Activated naive CD4-positive, alpha-beta T cell treated with anti-CD3 and anti-CD28 coated beads, Interleukin-2, amount 10 ng/mL, durations not matched to agents 7 days and 5 days (primary cell): ENCODE measurements at regions not wholly inside any gene's neighbourhood (a gene's known extent, or its start where the extent isn't known, plus 50 kb on each side); places are given as distances from the start of the nearest gene placed in this dataset.
"Not testable (repeated sequence)": the region's sequence is repeated elsewhere in the genome, so short reads cannot be mapped to it uniquely, and the experiment has no call there.

ENCODE experiments used
- CTCF ChIA-PET: fragments of 350-600 bp; sonication (Branson Sonifier 250); formaldehyde crosslinking; loops from one replicate; lab custom pipeline; 2021; ENCODE audit warnings: antibody characterized with exemption; lab: Charles Lee
- DNase-seq: peaks from one replicate; pipeline ENCODE4 v3.0.0-alpha.2; 2020
- H3K27ac Mint-ChIP-seq: one replicate; pipeline ENCODE4 v1.8.0; 2021; ENCODE audit warnings: mild to moderate bottlenecking, moderate library complexity, mixed read lengths
- H3K27me3 Mint-ChIP-seq: one replicate; pipeline ENCODE4 v1.8.0; 2021; ENCODE audit warnings: mild to moderate bottlenecking, mixed read lengths
- H3K36me3 Mint-ChIP-seq: one replicate; pipeline ENCODE4 v1.8.0; 2021; ENCODE audit warnings: mixed read lengths
- H3K4me1 Mint-ChIP-seq: one replicate; pipeline ENCODE4 v1.8.0; 2021; ENCODE audit warnings: mixed read lengths
- H3K4me3 Mint-ChIP-seq: one replicate; pipeline ENCODE4 v1.8.0; 2021; ENCODE audit warnings: mild to moderate bottlenecking, moderate library complexity, mixed read lengths
- H3K9me3 Mint-ChIP-seq: one replicate; pipeline ENCODE4 v1.8.0; 2021; ENCODE audit warnings: mixed read lengths

DNA sequence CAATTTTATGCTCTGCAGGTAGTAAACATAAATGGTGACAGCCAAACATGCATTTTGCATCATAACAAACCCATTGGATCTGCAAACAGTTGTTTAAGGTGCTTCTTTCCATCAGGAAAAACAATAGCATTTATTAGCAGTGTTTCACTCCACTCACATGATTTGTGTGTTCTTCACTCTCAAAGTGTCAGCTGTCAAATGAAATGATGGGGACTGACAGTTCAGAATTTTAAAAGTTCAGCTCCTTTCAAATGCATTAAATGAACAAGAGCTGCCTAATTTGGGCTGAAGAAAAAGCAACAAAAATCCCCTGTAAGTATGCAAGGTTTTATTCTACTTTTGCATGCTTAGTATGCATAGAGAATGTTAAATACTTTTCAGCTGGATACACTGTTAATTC lies 145.2 kb upstream of the CDIN1 start:
- DNase-seq = no peak
- H3K27me3 Mint-ChIP-seq = no peaks in the 10 kb centered on the region
- H3K4me1 Mint-ChIP-seq = no peaks in the 10 kb centered on the region
- no peak overlapping the region for H3K27ac Mint-ChIP-seq
- no peaks in the 10 kb centered on the region for H3K36me3 Mint-ChIP-seq
- no peak overlapping the region for H3K4me3 Mint-ChIP-seq
- no peaks in the 10 kb centered on the region for H3K9me3 Mint-ChIP-seq
- CTCF ChIA-PET = no interaction called here

DNA sequence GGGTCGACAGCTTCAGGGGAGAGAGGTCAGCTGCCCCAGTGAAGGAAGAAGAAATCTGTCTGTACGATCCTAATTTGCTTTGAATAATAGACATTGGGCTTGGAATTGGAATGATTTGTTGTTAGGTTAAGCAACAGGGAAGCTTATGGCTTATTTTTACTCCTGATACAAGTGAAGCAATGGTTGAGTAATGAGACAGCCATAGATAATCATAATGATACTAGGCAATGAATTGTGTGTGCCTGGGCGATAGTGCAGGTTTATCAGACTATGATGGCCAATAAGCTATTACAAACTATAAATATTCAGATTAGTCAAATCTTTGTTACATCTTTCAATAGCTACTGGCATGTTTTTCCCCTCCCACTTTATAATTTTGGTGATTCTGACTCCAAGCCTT lies 140.9 kb upstream of the CDIN1 start:
- no peaks in the 10 kb centered on the region for H3K4me1 Mint-ChIP-seq
- CTCF ChIA-PET = no interaction called here
- H3K9me3 Mint-ChIP-seq = no peaks in the 10 kb centered on the region
- DNase-seq = no peak
- H3K4me3 Mint-ChIP-seq = no peak overlapping the region
- H3K36me3 Mint-ChIP-seq = no peaks in the 10 kb centered on the region
- H3K27ac Mint-ChIP-seq = no peak overlapping the region
- no peaks in the 10 kb centered on the region for H3K27me3 Mint-ChIP-seq

DNA sequence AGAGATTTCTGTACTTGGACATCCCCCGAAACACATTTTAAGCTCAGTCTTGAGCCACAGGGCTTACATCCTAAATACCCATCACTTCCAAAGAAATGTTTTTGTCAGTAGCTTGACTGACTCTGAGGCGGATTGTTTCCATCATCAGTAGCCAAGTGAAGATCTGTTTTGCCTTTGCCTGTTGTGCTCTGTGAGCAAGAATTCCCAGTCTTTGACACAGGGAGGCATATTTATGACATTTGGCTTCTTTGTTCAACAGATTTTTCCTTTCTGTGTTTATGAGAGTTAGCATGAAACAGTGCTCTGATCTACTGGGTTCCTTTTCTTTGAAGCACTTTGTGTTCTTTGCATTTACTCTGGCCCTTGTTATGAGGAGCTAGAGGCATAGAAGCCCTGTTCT lies 132.1 kb upstream of the CDIN1 start:
- no peak overlapping the region for H3K27ac Mint-ChIP-seq
- H3K4me3 Mint-ChIP-seq = no peak overlapping the region
- H3K4me1 Mint-ChIP-seq = no peaks in the 10 kb centered on the region
- H3K36me3 Mint-ChIP-seq = no peaks in the 10 kb centered on the region
- H3K9me3 Mint-ChIP-seq = no peaks in the 10 kb centered on the region
- DNase-seq = no peak
- CTCF ChIA-PET = no interaction called here
- no peaks in the 10 kb centered on the region for H3K27me3 Mint-ChIP-seq

DNA sequence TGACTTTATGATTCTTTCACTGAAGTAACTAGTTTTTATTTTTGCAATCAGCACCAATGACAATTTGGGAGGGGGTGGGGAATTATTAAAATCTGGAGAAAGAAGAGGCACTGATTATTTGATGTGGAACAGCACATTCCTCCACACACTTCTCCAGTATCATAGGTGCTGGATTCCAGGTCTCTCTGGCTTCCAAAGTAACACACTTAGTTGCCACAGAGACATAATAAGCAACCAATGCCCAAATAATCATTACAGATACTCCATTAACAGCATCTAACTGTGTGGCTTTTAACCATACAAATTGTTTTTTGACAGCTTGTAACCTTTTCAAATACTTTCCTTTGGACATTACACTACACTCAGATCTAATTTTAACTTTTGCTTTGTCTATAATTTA lies 131.0 kb upstream of the CDIN1 start:
- no peaks in the 10 kb centered on the region for H3K9me3 Mint-ChIP-seq
- no peaks in the 10 kb centered on the region for H3K27me3 Mint-ChIP-seq
- no peak overlapping the region for H3K27ac Mint-ChIP-seq
- CTCF ChIA-PET = no interaction called here
- DNase-seq = no peak
- no peak overlapping the region for H3K4me3 Mint-ChIP-seq
- no peaks in the 10 kb centered on the region for H3K36me3 Mint-ChIP-seq
- no peaks in the 10 kb centered on the region for H3K4me1 Mint-ChIP-seq

DNA sequence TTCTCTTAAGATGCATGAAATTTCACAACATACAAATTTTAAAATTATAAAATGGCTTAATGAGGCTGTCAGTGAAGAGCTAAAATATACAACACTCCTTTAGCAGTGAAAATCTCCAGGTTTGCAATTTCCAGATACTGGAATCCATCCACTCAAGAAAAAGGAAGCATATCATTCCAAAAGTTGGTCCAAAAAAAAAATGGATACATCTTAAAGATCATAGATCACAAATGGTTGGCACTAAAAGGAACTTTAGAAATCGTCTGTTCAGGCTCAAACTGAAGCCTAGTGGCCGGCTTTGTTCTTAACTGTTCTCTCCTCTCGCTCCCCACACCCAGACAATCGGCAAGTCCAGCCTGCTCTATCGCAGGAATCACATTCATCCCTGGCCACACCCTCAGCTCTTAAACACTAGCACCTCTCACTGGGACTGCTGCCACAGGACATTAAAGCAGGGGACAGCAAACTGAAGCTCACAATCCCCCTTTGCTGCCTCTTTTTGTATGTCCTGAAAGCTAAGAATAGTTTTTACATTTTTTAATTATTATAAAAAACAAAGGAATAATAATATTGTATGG lies 130.3 kb upstream of the CDIN1 start:
- Mint-ChIP-seq H3K36me3 (no peaks in the 10 kb centered on the region), H3K4me1 (no peaks in the 10 kb centered on the region), H3K27me3 (no peaks in the 10 kb centered on the region), H3K4me3 (no peak overlapping the region), H3K9me3 (no peaks in the 10 kb centered on the region), H3K27ac (no peak overlapping the region)
- CTCF ChIA-PET = no interaction called here
- no peak for DNase-seq

DNA sequence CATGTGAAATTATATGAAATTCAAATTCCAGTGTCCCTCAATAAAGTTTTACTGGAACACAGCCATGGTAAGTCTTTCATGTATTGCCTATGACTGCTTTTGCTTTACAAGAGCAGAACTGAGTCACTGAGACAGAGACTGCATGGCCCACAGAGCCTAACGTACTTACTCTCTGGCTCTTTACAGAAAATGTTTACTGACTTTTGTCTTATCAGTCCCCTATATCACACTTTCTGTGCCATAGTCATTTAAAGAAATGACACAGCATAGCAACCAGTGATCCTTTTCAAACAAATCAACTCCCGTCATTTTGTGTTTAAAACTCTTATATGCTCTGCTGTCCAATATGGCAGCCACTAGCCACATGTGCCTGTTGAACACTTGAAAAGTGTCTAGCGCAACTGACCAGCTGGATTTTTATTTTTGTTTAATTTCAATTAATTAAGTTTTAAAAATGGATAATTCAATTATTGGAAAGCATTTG lies 129.7 kb upstream of the CDIN1 start:
- CTCF ChIA-PET = no interaction called here
- no peaks in the 10 kb centered on the region for H3K9me3 Mint-ChIP-seq
- H3K27ac Mint-ChIP-seq = no peak overlapping the region
- DNase-seq = no peak
- H3K27me3 Mint-ChIP-seq = no peaks in the 10 kb centered on the region
- H3K4me3 Mint-ChIP-seq = no peak overlapping the region
- H3K36me3 Mint-ChIP-seq = no peaks in the 10 kb centered on the region
- no peaks in the 10 kb centered on the region for H3K4me1 Mint-ChIP-seq

DNA sequence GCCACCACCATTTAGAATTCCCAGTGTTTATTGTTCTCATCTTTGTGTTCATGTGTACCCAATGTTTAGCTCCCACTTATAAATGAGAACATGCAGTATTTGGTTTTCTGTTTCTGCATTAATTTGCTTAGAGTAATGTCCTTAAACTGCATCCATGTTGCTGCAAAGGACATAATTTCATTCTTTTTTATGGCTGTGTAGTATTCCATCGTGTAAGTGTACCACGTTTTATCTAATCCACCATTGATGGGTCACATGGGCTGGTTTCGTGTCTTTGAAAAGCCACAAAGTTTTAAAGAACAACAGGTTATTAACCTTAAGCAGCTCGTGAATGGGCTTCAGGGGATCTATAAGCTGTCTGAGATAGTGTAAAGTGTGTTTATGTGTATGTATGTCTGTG lies 125.2 kb upstream of the CDIN1 start:
- CTCF ChIA-PET, H3K9me3 Mint-ChIP-seq, DNase-seq, H3K27me3 Mint-ChIP-seq, H3K4me1 Mint-ChIP-seq, H3K36me3 Mint-ChIP-seq, H3K4me3 Mint-ChIP-seq, H3K27ac Mint-ChIP-seq: not testable (repeated sequence)

DNA sequence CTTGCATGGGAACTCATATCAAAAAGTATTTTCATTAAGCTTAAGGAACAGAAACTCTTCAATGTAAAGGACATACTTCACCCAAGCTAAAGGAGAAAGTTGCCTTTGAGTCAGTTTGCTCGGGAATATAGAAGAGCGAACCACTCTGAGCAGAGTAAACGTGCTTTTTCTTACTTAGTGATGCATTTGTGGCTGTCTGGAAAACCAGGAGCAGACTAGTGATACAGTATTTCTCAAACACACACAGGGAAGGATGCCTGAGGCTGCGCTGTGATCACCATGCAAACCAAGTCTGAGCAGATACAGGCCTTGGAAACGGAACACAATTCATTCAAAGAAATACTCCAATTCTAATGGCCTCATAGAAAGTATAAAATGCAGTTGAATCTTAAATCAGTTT lies 121.0 kb upstream of the CDIN1 start:
- H3K27me3 Mint-ChIP-seq = no peaks in the 10 kb centered on the region
- H3K4me1 Mint-ChIP-seq = no peaks in the 10 kb centered on the region
- no peaks in the 10 kb centered on the region for H3K9me3 Mint-ChIP-seq
- no peaks in the 10 kb centered on the region for H3K36me3 Mint-ChIP-seq
- DNase-seq = no peak
- CTCF ChIA-PET = no interaction called here
- H3K27ac Mint-ChIP-seq = no peak overlapping the region
- H3K4me3 Mint-ChIP-seq = no peak overlapping the region

DNA sequence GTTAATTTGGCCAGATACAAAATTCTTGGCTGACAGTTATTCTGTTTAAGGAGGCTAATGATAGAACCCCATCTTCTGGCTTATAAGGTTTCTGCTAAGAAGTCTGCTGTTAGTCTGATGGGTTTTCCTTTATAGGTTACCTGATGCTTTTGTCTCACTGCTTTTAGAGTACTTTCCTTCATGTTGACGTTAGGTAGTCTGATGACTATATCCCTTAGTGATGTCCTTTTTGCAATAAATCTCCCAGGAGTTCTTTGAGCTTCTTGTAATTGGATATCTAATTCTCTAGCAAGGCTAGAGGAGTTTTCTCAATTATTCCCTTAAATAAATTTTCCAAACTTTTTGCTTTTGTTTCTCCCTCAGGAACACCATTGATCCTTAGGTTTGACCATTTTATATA lies 114.1 kb upstream of the CDIN1 start:
- H3K9me3 Mint-ChIP-seq = no peaks in the 10 kb centered on the region
- no peak overlapping the region for H3K27ac Mint-ChIP-seq
- no peaks in the 10 kb centered on the region for H3K27me3 Mint-ChIP-seq
- H3K4me1 Mint-ChIP-seq = no peaks in the 10 kb centered on the region
- CTCF ChIA-PET = interaction anchor here (0.8 kb wide), 1 partner anchor 18 kb away, joined by 3 read pairs; no protein-coding TSS in a partner anchor
- no peak overlapping the region for H3K4me3 Mint-ChIP-seq
- DNase-seq = no peak
- no peaks in the 10 kb centered on the region for H3K36me3 Mint-ChIP-seq

DNA sequence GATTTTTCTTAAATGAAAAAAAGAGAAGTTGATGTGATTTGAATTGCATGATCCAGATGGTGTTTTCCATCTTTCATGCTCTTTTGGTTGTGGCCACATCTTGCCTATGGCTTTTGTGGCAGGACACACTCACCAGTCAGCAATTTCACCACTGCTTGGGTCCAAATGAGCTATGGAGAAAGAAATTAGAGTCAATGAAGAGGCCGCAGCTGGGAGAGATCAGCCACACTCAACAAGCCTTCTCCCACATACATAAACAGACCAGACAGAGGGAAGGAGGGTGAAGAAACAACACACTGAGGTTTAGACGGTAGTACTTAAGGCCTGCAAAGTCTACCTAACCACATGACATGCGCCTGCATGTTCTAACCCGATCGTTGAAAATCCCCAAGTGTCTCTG lies 110.7 kb upstream of the CDIN1 start:
- DNase-seq = no peak
- H3K4me3 Mint-ChIP-seq = no peak overlapping the region
- no peaks in the 10 kb centered on the region for H3K9me3 Mint-ChIP-seq

DNA sequence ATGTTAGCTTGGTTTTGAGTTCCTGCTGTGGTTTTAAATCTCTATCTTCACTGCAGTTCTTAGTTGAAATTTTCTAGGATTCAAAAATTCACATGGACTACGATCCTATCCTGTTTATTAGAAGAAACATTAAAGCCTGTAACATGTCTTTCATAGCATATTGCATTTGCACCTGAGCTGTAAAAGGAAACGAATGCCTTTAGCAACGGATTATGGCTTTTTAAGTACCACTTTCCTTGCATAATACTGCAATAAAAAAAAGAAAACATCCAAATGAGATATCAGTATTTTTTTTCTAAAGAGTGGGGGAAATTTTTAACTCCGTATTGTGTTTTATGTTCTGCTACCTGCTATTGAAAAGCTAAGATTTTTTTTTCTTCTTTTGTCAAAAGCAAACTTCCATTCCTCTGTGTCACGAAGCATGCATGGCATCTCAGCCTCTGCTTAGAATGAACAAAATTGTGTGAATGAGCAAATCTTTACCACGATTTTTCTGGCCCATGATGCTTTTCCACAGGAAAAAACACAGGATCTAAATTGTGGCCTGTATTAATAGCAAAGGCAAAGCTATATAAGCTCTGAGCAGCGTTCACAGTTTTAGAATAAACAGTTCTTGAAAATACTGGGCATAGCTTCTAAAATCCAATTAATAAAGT lies 110.0 kb upstream of the CDIN1 start:
- no peaks in the 10 kb centered on the region for H3K4me1 Mint-ChIP-seq
- H3K9me3 Mint-ChIP-seq = no peaks in the 10 kb centered on the region
- no peaks in the 10 kb centered on the region for H3K27me3 Mint-ChIP-seq
- no peak overlapping the region for H3K27ac Mint-ChIP-seq
- no peaks in the 10 kb centered on the region for H3K36me3 Mint-ChIP-seq
- DNase-seq = no peak
- CTCF ChIA-PET = no interaction called here
- H3K4me3 Mint-ChIP-seq = no peak overlapping the region

More for the DNA sequence above, 110.7 kb upstream of the CDIN1 start:
- Mint-ChIP-seq H3K27ac (no peak overlapping the region), H3K27me3 (no peaks in the 10 kb centered on the region), H3K36me3 (no peaks in the 10 kb centered on the region), H3K4me1 (no peaks in the 10 kb centered on the region)
- CTCF ChIA-PET = no interaction called here

DNA sequence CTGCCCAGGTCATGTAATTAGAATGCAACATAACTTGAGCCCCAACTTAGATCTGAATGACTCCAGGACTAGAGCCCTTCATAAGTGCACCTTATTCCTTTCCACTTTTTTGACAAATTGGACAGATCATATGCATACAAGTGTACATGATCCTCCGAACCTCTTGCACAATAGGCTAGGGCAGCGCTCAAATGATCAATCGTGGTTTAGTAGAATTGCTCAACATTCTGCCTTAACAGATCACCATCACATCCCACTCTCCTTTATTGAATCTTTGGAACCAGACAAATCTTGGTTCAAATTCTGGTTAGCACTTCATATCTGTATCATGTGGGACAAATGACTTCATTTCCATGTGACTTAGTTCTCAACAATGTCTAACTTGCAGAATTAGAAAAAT lies 106.8 kb upstream of the CDIN1 start:
- DNase-seq = no peak
- Mint-ChIP-seq H3K27me3 (no peaks in the 10 kb centered on the region), H3K4me3 (no peak overlapping the region), H3K4me1 (no peaks in the 10 kb centered on the region), H3K27ac (no peak overlapping the region), H3K9me3 (no peaks in the 10 kb centered on the region), H3K36me3 (no peaks in the 10 kb centered on the region)
- CTCF ChIA-PET = no interaction called here

DNA sequence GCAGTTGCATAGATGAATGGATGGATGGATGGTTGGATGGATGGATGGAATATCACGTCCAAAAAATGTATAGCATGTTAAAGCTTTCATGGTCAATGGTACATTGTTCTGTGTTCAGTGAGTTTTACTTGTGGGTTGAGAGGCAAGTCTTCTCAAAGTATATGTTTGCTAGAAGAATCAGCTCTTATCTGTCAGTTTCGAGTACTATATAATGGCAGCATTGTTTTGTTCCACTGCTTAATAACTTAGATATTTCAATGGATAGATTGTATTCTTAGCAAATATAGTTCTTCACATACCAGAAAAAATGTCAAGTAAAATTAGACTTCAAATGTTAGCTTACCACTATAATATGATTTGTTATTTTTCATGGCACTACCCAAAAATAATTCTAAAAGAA lies 100.9 kb upstream of the CDIN1 start:
- Mint-ChIP-seq H3K27ac (no peak overlapping the region), H3K27me3 (no peaks in the 10 kb centered on the region), H3K9me3 (peaks cover 5% of the 10 kb centered on the region), H3K4me3 (no peak overlapping the region), H3K36me3 (no peaks in the 10 kb centered on the region), H3K4me1 (no peaks in the 10 kb centered on the region)
- DNase-seq = no peak
- CTCF ChIA-PET = no interaction called here

DNA sequence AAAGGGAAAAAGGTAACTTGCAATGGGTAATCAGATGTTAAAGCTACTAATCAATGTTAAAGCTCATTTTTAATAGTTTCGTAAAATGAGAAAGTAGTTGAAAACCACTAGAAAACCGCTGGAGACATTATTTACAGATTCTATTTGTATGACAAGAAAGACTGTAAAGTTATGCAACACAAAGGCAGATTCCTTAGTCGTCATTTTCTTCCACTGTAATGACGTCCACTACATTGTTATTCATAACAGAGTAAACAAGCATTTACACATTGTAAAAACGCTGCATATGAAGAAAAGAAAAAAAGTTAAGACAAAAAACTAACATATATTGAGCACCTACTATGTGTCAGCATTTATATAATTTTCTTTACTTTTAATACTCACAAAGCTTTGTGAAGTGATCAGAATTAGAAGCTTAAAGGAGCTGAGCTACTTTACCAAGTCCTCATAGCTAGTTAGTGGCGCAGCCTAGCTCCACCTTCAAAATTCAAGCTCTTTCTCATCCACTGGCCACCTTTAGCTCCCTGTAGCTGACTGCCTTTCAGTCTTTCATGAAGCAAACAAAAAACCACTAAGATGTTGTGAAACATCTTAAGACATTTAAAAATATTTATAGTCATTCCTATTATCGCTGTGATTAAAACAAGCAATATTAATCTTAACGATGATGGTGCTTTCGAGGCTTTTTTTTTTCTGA lies 100.1 kb upstream of the CDIN1 start:
- H3K4me1 Mint-ChIP-seq = no peaks in the 10 kb centered on the region
- CTCF ChIA-PET = no interaction called here
- H3K4me3 Mint-ChIP-seq = no peak overlapping the region
- H3K36me3 Mint-ChIP-seq = no peaks in the 10 kb centered on the region
- peaks cover 5% of the 10 kb centered on the region for H3K9me3 Mint-ChIP-seq
- no peak for DNase-seq
- no peaks in the 10 kb centered on the region for H3K27me3 Mint-ChIP-seq
- no peak overlapping the region for H3K27ac Mint-ChIP-seq

DNA sequence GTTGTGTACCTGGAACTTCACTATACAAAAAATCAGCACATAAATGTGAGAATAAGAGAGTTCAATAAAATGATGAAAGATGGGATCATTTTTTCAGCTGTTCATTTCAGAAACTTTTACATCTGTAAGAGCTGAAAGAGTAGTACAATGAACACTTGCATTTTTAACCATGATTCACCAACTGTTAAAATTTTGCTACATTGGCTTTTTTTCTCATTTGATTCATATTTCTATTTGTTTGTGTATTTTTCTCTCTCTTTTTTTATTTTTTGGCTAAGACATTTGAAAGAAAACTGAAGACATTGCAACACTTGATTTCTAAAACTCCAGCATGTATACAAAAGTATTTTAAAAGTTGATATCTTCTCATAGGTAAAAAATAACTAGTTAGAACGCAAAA lies 98.3 kb upstream of the CDIN1 start:
- CTCF ChIA-PET = no interaction called here
- Mint-ChIP-seq H3K4me3 (no peak overlapping the region), H3K27ac (no peak overlapping the region), H3K36me3 (no peaks in the 10 kb centered on the region), H3K27me3 (no peaks in the 10 kb centered on the region), H3K4me1 (no peaks in the 10 kb centered on the region), H3K9me3 (peaks cover 5% of the 10 kb centered on the region)
- no peak for DNase-seq
